Ascending aorta (tissue), 2 donors: ENCODE measurements at regions not wholly inside any gene's neighbourhood (a gene's known extent, or its start where the extent isn't known, plus 50 kb on each side); places are given as distances from the start of the nearest gene placed in this dataset.
"Not testable (repeated sequence)": the region's sequence is repeated elsewhere in the genome, so short reads cannot be mapped to it uniquely, and the experiment has no call there.

Experiments
- DNase-seq, 2 donors: peaks; one replicate each; pipeline ENCODE4 v3.0.0-alpha.2; 2019; ENCODE audit warnings: low spot score in 2 of 2
- H3K27ac ChIP-seq, 2 donors: fragments of 200-600 bp; sonication (generic); one replicate each; pipeline ENCODE4 v1.5.1; 2016 to 2017; ENCODE audit warnings: mild to moderate bottlenecking in 1 of 2
- H3K27me3 ChIP-seq: fragments of 200-600 bp; sonication (generic); one replicate; pipeline ENCODE4 v1.5.1; 2017
- H3K36me3 ChIP-seq, 2 donors: fragments of 200-600 bp; sonication (generic); one replicate each; pipeline ENCODE4 v1.5.1; 2016
- H3K4me1 ChIP-seq, 2 donors: fragments of 200-600 bp; sonication (generic); one replicate each; pipeline ENCODE4 v1.5.1; 2016 to 2017; ENCODE audit warnings: mild to moderate bottlenecking in 1 of 2
- H3K4me3 ChIP-seq, 2 donors: fragments of 200-600 bp; sonication (generic); one replicate each; pipeline ENCODE4 v1.5.1; 2016 to 2017; ENCODE audit warnings: mild to moderate bottlenecking in 1 of 2
- H3K9me3 ChIP-seq, 2 donors: fragments of 200-600 bp; sonication (generic); one replicate each; pipeline ENCODE4 v1.5.1; 2016
- intact Hi-C: fragments of 100-400 bp; cut with DNase I; formaldehyde crosslinking; loops from one replicate; pipeline ENCODE4 v1.15.1; 2023
- TF ChIP-seq, protein P1 (sequence below), 3 experiments: fragments of 200-600 bp in 2 of 3; fragments of 450-650 bp in 1 of 3; sonication (generic) in 2 of 3; IDR thresholded peaks; one replicate each; pipeline ENCODE4 v1.5.1; 2016 to 2019; ENCODE audit warnings: antibody characterized with exemption in 3 of 3, mild to moderate bottlenecking in 1 of 3, moderate library complexity in 1 of 3

DNA sequence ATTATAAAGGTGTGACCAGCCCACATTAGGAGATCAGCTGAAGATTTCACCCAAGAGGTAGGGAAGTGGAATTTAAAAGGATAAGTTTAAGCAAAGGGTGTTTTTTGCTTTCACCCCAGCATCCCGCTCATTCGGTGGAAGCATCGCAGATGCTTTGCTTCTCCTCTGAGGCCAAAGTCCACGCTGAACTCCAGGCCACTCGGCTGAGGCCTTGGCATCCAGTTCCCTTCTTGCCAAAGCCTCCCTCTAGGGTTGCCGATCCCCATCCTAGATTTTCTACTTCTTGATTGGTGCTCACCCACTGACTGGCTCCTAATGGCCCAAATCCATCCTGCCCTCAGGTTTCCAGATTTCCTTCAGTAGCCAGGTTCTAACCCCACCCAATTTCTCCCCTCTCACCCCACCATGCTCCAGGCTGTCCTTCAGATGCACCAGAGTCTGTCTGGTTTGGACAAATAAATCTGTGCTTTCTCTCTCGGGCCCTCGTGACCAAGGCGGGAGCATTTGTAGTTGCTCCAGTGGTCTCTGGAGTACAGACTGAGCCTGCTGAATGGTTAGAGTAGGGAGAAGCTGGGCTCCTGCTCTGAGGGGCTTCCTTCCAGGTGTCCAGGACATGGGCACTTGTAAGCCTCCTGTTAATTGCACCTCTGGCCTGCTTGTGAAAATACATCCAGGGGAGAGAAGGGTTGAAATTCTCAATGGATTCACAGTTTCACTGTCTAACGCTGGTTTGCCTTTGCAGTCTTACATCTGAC lies 193.2 kb downstream of the C1orf94 start:
- intact Hi-C loops = no loop called here
- no peak for DNase-seq

DNA sequence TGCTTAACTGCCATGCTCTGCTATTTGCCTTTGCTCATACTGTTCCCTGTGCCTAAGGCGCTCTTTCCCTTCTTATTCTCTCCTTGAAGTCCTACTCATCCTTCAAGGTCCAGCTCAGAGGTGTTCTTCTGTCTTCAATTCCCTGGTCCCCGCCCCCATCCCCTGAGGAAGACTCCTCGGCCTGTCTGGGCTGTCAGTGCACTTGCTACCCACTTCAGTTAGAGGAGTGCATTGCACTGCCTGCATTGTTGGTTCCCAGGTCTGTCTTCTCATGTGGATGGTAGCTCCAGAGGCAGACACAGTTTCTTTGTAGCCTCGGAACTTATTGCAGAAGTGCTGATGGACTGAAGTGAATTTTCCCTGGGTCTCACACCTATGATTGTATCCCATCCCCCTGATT lies 194.0 kb downstream of the C1orf94 start:
- H3K4me1 ChIP-seq = no peaks in the 10 kb centered on the region
- no peak for DNase-seq
- intact Hi-C loops = no loop called here
- H3K9me3 ChIP-seq = no peaks in the 10 kb centered on the region
- H3K4me3 ChIP-seq = no peak overlapping the region
- TF ChIP-seq, protein P1, sequence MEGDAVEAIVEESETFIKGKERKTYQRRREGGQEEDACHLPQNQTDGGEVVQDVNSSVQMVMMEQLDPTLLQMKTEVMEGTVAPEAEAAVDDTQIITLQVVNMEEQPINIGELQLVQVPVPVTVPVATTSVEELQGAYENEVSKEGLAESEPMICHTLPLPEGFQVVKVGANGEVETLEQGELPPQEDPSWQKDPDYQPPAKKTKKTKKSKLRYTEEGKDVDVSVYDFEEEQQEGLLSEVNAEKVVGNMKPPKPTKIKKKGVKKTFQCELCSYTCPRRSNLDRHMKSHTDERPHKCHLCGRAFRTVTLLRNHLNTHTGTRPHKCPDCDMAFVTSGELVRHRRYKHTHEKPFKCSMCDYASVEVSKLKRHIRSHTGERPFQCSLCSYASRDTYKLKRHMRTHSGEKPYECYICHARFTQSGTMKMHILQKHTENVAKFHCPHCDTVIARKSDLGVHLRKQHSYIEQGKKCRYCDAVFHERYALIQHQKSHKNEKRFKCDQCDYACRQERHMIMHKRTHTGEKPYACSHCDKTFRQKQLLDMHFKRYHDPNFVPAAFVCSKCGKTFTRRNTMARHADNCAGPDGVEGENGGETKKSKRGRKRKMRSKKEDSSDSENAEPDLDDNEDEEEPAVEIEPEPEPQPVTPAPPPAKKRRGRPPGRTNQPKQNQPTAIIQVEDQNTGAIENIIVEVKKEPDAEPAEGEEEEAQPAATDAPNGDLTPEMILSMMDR (IDR thresholded peaks at IDR 0.05) = no peak
- H3K27ac ChIP-seq = no peak overlapping the region
- no peaks in the 10 kb centered on the region for H3K27me3 ChIP-seq
- no peaks in the 10 kb centered on the region for H3K36me3 ChIP-seq

More for the DNA sequence above, 193.2 kb downstream of the C1orf94 start:
- Histone ChIP-seq H3K4me1 (no peaks in the 10 kb centered on the region), H3K36me3 (no peaks in the 10 kb centered on the region), H3K4me3 (no peak overlapping the region), H3K27me3 (no peaks in the 10 kb centered on the region), H3K9me3 (no peaks in the 10 kb centered on the region), H3K27ac (no peak overlapping the region)
- TF ChIP-seq, protein P1 (IDR thresholded peaks at IDR 0.05) = no peak

DNA sequence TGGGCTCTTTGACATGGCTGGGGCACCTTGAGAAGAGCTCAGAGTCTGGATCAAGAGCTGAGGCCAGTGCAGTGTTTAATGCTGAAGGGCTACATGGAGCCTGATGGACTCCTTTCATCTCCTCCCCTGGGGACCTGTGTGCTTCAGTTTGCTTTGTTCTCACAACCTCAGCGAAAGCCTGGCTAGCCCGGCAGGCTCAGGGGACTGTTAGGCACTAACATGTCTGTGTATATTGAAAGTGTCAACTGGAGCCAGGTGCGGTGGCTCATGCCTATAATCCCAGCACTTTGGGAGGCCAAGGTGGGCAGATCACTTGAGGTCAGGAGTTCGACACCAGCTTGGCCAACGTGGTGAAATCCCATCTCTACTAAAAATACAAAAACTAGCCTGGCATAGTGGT lies 194.5 kb downstream of the C1orf94 start:
- intact Hi-C loops, H3K36me3 ChIP-seq: not testable (repeated sequence)

DNA sequence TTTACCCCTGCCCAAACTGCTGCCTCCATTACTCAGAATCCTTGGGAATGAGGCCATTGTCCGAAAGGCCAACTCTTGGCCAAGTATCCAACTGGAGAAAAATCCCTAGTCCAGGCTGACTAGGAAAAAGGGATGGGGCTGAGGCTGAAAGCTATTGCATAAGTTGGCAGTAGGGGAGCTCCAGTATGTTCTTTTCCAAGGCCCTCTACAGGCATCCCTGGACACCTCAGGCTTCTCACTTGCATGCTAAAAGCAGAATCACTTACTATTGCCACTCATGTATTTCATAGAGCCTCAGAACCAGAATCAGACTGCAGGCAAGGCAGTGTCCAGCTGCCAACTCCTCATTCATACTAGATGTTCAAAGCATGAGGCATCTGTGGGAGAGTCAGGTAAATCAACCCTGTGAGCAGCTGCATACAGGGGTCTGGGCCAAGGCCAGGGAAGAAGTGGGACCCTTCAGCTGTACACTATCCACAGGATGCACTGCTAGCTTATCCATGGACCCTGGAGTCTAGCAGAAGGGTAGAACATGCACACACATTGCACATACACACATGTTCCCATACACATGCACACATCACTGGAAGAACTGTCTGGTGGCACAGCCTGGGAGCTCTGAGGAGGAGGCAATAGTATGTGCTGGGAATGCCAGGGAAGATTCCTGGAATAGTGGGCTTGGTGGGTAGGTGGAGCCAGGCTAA lies 195.3 kb downstream of the C1orf94 start:
- Histone ChIP-seq H3K27ac (no peak overlapping the region), H3K27me3 (no peaks in the 10 kb centered on the region), H3K4me3 (no peak overlapping the region), H3K36me3 (no peaks in the 10 kb centered on the region), H3K9me3 (no peaks in the 10 kb centered on the region), H3K4me1 (no peaks in the 10 kb centered on the region)
- TF ChIP-seq, protein P1 (IDR thresholded peaks at IDR 0.05) = no peak
- intact Hi-C loops = no loop called here
- DNase-seq = no peak

More for the DNA sequence above, 194.5 kb downstream of the C1orf94 start:
- H3K9me3 ChIP-seq, H3K27me3 ChIP-seq, DNase-seq, H3K4me3 ChIP-seq, H3K27ac ChIP-seq, H3K4me1 ChIP-seq: not testable (repeated sequence)

DNA sequence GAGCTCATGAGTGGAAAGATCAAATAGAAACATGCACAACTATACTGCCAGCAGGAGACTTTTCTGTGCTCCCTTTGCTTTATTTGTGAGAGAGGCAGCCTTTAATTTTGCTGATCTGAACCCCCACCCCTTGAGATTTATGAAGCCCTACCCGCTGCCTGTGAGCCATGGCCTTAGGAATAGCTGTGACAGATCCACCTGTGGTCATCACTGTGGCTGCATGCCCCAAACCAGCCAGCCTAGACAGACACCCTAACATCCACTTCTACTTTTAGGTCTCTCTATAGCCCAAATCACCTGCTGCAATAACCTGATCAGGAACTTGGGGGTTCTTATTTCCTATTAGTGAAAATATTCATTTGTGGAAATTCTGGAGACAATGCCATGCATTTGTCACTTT lies 196.2 kb downstream of the C1orf94 start:
- H3K36me3 ChIP-seq = no peaks in the 10 kb centered on the region
- H3K4me3 ChIP-seq = no peak overlapping the region
- no peak overlapping the region for H3K27ac ChIP-seq
- H3K9me3 ChIP-seq = no peaks in the 10 kb centered on the region
- no peak for DNase-seq
- TF ChIP-seq, protein P1 (IDR thresholded peaks at IDR 0.05) = no peak
- no peaks in the 10 kb centered on the region for H3K4me1 ChIP-seq
- intact Hi-C loops = no loop called here
- no peaks in the 10 kb centered on the region for H3K27me3 ChIP-seq

DNA sequence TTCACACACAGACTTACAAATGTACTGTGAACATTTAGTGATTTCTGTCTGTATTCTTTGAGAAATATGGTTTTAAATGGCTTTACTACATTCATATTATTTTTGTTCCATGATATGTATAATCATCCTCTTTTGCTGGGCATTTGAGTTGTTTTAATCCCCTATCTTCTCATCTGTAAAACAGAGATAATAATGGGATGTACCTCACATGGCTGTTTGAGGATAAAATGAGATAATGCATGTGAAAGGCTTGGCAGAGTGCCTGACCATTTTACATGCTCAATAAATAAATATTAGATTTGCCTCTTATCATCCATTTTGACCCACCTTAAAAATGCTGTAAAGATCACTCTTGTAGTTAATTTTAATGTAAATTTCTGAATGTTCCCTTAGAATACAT lies 197.2 kb downstream of the C1orf94 start:
- Histone ChIP-seq H3K27ac (no peak overlapping the region), H3K36me3 (no peaks in the 10 kb centered on the region), H3K4me3 (no peak overlapping the region), H3K27me3 (no peaks in the 10 kb centered on the region), H3K9me3 (no peaks in the 10 kb centered on the region), H3K4me1 (no peaks in the 10 kb centered on the region)
- TF ChIP-seq, protein P1 (IDR thresholded peaks at IDR 0.05) = no peak
- intact Hi-C loops = no loop called here
- no peak for DNase-seq
